ENCODE measurements at regions not wholly inside any gene's neighbourhood (a gene's known extent, or its start where the extent isn't known, plus 50 kb on each side); places are given as distances from the start of the nearest gene placed in this dataset.

DNA sequence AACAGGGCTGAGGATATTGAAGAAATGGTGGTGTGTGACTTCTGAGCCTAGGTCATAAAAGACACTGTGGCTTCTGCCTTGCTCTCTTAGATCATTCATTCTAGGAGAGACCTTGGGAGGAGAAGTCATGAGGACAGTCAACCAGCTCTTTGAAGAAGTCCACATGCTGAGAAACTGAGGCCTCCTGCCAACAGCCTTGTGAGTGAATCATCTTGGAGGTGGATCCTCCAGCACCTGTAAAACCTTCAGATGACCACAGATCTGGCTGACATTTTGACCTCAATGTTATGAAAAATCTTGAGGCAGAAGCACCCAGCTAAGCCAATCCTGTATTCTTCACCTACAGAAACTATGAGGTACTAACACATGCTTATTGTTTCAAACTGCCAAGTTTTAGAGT, 165.9 kb downstream of the CARTPT start:
- H3K9me2 ChIP-seq (replicated peaks; ENCODE audit: insufficient read depth, low read length) = no peaks in the 10 kb centered on the region
- H3K9ac ChIP-seq (ENCODE audit: low read length) = no peak overlapping the region
- H3K4me2 ChIP-seq (ENCODE audit: low read depth, low read length, poor library complexity, severe bottlenecking) = no peak overlapping the region
- H3K36me3 ChIP-seq (ENCODE audit: low read length) = no peaks in the 10 kb centered on the region
- no peaks in the 10 kb centered on the region for H3K79me2 ChIP-seq (ENCODE audit: insufficient read depth, low read length)
- H3K4me3 ChIP-seq (ENCODE audit: insufficient read depth, low read length, poor library complexity, severe bottlenecking) = no peak overlapping the region
- no peaks in the 10 kb centered on the region for H3F3A ChIP-seq (ENCODE audit: insufficient read depth)
- no peaks in the 10 kb centered on the region for H3K9me3 ChIP-seq (ENCODE audit: insufficient read depth, low read length)
- H3K27ac ChIP-seq (ENCODE audit: low read depth, low read length) = no peak overlapping the region
- no peak for TF ChIP-seq EZH2phosphoT487 (conservative IDR thresholded peaks at IDR 0.05; ENCODE audit: low read length)
- TF ChIP-seq, protein P1, sequence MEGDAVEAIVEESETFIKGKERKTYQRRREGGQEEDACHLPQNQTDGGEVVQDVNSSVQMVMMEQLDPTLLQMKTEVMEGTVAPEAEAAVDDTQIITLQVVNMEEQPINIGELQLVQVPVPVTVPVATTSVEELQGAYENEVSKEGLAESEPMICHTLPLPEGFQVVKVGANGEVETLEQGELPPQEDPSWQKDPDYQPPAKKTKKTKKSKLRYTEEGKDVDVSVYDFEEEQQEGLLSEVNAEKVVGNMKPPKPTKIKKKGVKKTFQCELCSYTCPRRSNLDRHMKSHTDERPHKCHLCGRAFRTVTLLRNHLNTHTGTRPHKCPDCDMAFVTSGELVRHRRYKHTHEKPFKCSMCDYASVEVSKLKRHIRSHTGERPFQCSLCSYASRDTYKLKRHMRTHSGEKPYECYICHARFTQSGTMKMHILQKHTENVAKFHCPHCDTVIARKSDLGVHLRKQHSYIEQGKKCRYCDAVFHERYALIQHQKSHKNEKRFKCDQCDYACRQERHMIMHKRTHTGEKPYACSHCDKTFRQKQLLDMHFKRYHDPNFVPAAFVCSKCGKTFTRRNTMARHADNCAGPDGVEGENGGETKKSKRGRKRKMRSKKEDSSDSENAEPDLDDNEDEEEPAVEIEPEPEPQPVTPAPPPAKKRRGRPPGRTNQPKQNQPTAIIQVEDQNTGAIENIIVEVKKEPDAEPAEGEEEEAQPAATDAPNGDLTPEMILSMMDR (IDR thresholded peaks at IDR 0.05; ENCODE audit: insufficient read depth, low read length, poor library complexity, severe bottlenecking) = no peak
- H3K27me3 ChIP-seq (ENCODE audit: low read length) = no peaks in the 10 kb centered on the region
- H2AFZ ChIP-seq (ENCODE audit: low read depth, low read length, severe bottlenecking) = no peak overlapping the region
- no peaks in the 10 kb centered on the region for H4K20me1 ChIP-seq (ENCODE audit: low read depth, low read length)

DNA sequence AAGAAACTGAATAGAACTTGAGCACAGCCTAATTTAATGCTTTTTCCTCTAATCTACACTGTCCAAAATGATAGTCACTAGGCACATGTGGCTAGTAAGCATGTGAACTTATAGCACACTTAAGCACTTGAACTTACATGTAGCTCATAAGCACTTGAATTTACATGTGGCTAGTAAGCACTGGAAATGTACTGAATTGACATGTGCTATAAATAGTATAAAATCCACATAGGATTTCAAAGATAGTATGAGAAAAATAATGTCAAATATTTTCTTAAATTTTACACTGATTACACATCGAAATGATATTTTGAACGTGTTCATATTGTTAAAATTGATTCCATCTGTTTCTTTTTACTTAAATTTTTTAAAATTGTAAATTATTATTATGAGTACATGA, 167.3 kb downstream of the CARTPT start:
- H3K36me3 ChIP-seq (ENCODE audit: low read length) = no peaks in the 10 kb centered on the region
- no peak overlapping the region for H3K9ac ChIP-seq (ENCODE audit: low read length)
- no peaks in the 10 kb centered on the region for H3K9me3 ChIP-seq (ENCODE audit: insufficient read depth, low read length)
- TF ChIP-seq, protein P1 (IDR thresholded peaks at IDR 0.05; ENCODE audit: insufficient read depth, low read length, poor library complexity, severe bottlenecking) = no peak
- TF ChIP-seq EZH2phosphoT487 (conservative IDR thresholded peaks at IDR 0.05; ENCODE audit: low read length) = no peak
- no peaks in the 10 kb centered on the region for H3K79me2 ChIP-seq (ENCODE audit: insufficient read depth, low read length)
- no peak overlapping the region for H3K4me2 ChIP-seq (ENCODE audit: low read depth, low read length, poor library complexity, severe bottlenecking)
- H3K9me2 ChIP-seq (replicated peaks; ENCODE audit: insufficient read depth, low read length) = no peaks in the 10 kb centered on the region
- no peak overlapping the region for H2AFZ ChIP-seq (ENCODE audit: low read depth, low read length, severe bottlenecking)
- H3K27ac ChIP-seq (ENCODE audit: low read depth, low read length) = no peak overlapping the region
- H4K20me1 ChIP-seq (ENCODE audit: low read depth, low read length) = no peaks in the 10 kb centered on the region
- H3K27me3 ChIP-seq (ENCODE audit: low read length) = no peaks in the 10 kb centered on the region
- no peak overlapping the region for H3K4me3 ChIP-seq (ENCODE audit: insufficient read depth, low read length, poor library complexity, severe bottlenecking)
- no peaks in the 10 kb centered on the region for H3F3A ChIP-seq (ENCODE audit: insufficient read depth)

DNA sequence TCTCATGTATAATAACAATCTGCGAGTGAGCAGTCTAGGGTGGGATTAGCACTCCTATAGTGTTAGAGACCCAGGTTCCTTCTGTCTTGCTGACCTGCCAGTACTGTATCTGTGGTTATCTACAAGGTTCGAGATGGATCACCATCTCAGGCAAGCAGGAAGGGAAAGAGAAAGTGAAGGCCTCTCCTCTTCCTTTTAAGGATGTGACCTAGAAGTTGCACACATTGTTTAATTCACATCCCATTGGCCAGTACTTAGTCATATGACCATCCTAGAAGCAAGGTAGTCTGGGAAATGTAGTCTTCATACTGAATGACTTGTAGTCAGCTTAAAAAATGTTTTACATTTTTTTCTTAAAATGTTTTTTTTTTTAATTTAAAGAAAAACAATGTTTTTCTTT, 168.6 kb downstream of the CARTPT start:
- no peaks in the 10 kb centered on the region for H3F3A ChIP-seq (ENCODE audit: insufficient read depth)
- no peaks in the 10 kb centered on the region for H3K36me3 ChIP-seq (ENCODE audit: low read length)
- no peaks in the 10 kb centered on the region for H4K20me1 ChIP-seq (ENCODE audit: low read depth, low read length)
- no peaks in the 10 kb centered on the region for H3K27me3 ChIP-seq (ENCODE audit: low read length)
- H3K4me3 ChIP-seq (ENCODE audit: insufficient read depth, low read length, poor library complexity, severe bottlenecking) = no peak overlapping the region
- peak overlapping the region; percentile 79 for H2AFZ ChIP-seq (ENCODE audit: low read depth, low read length, severe bottlenecking)
- no peak overlapping the region for H3K27ac ChIP-seq (ENCODE audit: low read depth, low read length)
- no peak for TF ChIP-seq EZH2phosphoT487 (conservative IDR thresholded peaks at IDR 0.05; ENCODE audit: low read length)
- TF ChIP-seq, protein P1 (IDR thresholded peaks at IDR 0.05; ENCODE audit: insufficient read depth, low read length, poor library complexity, severe bottlenecking) = no peak
- H3K9ac ChIP-seq (ENCODE audit: low read length) = no peak overlapping the region
- no peaks in the 10 kb centered on the region for H3K79me2 ChIP-seq (ENCODE audit: insufficient read depth, low read length)
- peak overlapping the region; percentile 39 for H3K4me2 ChIP-seq (ENCODE audit: low read depth, low read length, poor library complexity, severe bottlenecking)
- H3K9me2 ChIP-seq (replicated peaks; ENCODE audit: insufficient read depth, low read length) = no peaks in the 10 kb centered on the region
- no peaks in the 10 kb centered on the region for H3K9me3 ChIP-seq (ENCODE audit: insufficient read depth, low read length)

Measured in SU-DHL-6 (cell line).